HCT116 (cell line): ENCODE measurements at regions not wholly inside any gene's neighbourhood (a gene's known extent, or its start where the extent isn't known, plus 50 kb on each side); places are given as distances from the start of the nearest gene placed in this dataset.

Experiments
- ATAC-seq: fragments of 200-7000 bp; cut with Tn5 transposase; 2 replicates; pipeline ENCODE4 v1.9.1; 2020; ENCODE audit warnings: mild to moderate bottlenecking, moderate library complexity
- BruUV-seq: library from RNA; stranded (reverse); fragments of 400-500 nt; replicated peaks from 2 replicates; lab custom pipeline; 2021; lab: Mats Ljungman, UMichigan
- CTCF ChIA-PET: fragments of 300-600 bp; sonication (Branson Sonifier 250); formaldehyde crosslinking; loops from one replicate; lab custom pipeline; 2021; ENCODE audit warnings: antibody characterized with exemption; lab: Charles Lee
- POLR2A ChIA-PET: fragments of 300-600, 350-600 bp; sonication (Branson Sonifier 250); formaldehyde crosslinking; loops from one replicate; lab custom pipeline; 2021; ENCODE audit warnings: antibody characterized with exemption; lab: Charles Lee
- RAD21 ChIA-PET, 2 experiments: fragments of 300-600 bp; sonication (Branson Sonifier 250); formaldehyde crosslinking; loops; one replicate each; lab custom pipeline; 2023; ENCODE audit warnings: low total read pairs in 2 of 2; ENCODE audit not compliant: uncharacterized antibody in 2 of 2, unreplicated experiment in 2 of 2, low non-redundant PET in 1 of 2; lab: Charles Lee
- DNase-seq: peaks from one replicate; pipeline ENCODE4 v3.0.0-alpha.2; 2010; ENCODE audit warnings: low read depth, low spot score
- H2AFZ ChIP-seq: fragments of 200-600 bp; shearing (Covaris generic), sonication (generic); 2 replicates; pipeline ENCODE4 v1.6.1; 2017; ENCODE audit warnings: low read depth, mixed run types, mixed read lengths, antibody characterized with exemption, low read length; ENCODE audit not compliant: poor library complexity, severe bottlenecking
- H3K27ac ChIP-seq: 2 replicates; pipeline ENCODE4 v1.5.1; 2012; ENCODE audit warnings: low read depth, low read length
- H3K27me3 ChIP-seq: fragments of 200-600 bp; sonication (generic); 2 replicates; pipeline ENCODE4 v1.6.1; 2016; ENCODE audit warnings: mixed run types, low read length, mixed read lengths; ENCODE audit not compliant: insufficient read depth
- H3K36me3 ChIP-seq, 2 experiments: fragments of 200-500 bp in 1 of 2; fragments of 200-600 bp in 1 of 2; sonication (Bioruptor generic) in 1 of 2; sonication (generic) in 1 of 2; 2 replicates each; pipeline versions ENCODE4 v1.5.1 to v1.6.1; 2014 to 2016; ENCODE audit warnings: low read length in 2 of 2, inconsistent platforms in 1 of 2, mixed read lengths in 1 of 2, mixed run types in 1 of 2; ENCODE audit not compliant: insufficient read depth in 2 of 2, control insufficient read depth in 1 of 2
- H3K4me1 ChIP-seq, 2 experiments: fragments of 200-600 bp in 1 of 2; sonication (generic) in 1 of 2; 2 replicates each; pipeline versions ENCODE4 v1.5.1 to v1.6.1; 2012 to 2017; ENCODE audit warnings: low read length in 2 of 2, inconsistent platforms in 1 of 2, mild to moderate bottlenecking in 1 of 2, mixed read lengths in 1 of 2, mixed run types in 1 of 2, moderate library complexity in 1 of 2; ENCODE audit not compliant: insufficient read depth in 2 of 2, control insufficient read depth in 1 of 2
- H3K4me2 ChIP-seq: fragments of 200-600 bp; sonication (generic); 2 replicates; pipeline ENCODE4 v1.6.1; 2017; ENCODE audit warnings: mixed run types, low read length, mixed read lengths
- H3K4me3 ChIP-seq, 2 experiments: fragments of 200-600 bp in 1 of 2; sonication (generic) in 1 of 2; replicated peaks in 1 of 2; 2 replicates each; pipeline ENCODE4 v1.5.1; 2011 to 2016; ENCODE audit warnings: low read length in 2 of 2, control low read depth in 1 of 2, low read depth in 1 of 2, mild to moderate bottlenecking in 1 of 2, mixed read lengths in 1 of 2, mixed run types in 1 of 2
- H3K79me2 ChIP-seq: fragments of 200-600 bp; sonication (generic); 2 replicates; pipeline ENCODE4 v1.6.1; 2017; ENCODE audit warnings: mild to moderate bottlenecking, mixed run types, low read length, moderate library complexity, mixed read lengths; ENCODE audit not compliant: insufficient read depth
- H3K9ac ChIP-seq: fragments of 200-600 bp; sonication (generic); 2 replicates; pipeline ENCODE4 v1.6.1; 2016; ENCODE audit warnings: low read length, mixed read lengths
- H3K9me2 ChIP-seq: fragments of 200-600 bp; sonication (generic), shearing (Covaris generic); 2 replicates; pipeline ENCODE4 v1.6.1; 2017; ENCODE audit warnings: mixed run types, mild to moderate bottlenecking, moderate library complexity; ENCODE audit not compliant: insufficient read depth
- H3K9me3 ChIP-seq, 2 experiments: fragments of 200-500 bp in 1 of 2; fragments of 200-600 bp in 1 of 2; sonication (Bioruptor generic) in 1 of 2; sonication (generic) in 1 of 2; 2 replicates each; pipeline ENCODE4 v1.6.1; 2014 to 2017; ENCODE audit warnings: low read length in 2 of 2, mixed read lengths in 2 of 2, inconsistent platforms in 1 of 2, low read depth in 1 of 2, mild to moderate bottlenecking in 1 of 2, mixed run types in 1 of 2, moderate library complexity in 1 of 2; ENCODE audit not compliant: control insufficient read depth in 1 of 2, insufficient read depth in 1 of 2
- H4K20me1 ChIP-seq: fragments of 200-600 bp; sonication (generic), shearing (Covaris generic); 2 replicates; pipeline ENCODE4 v1.6.1; 2017; ENCODE audit warnings: mixed run types, mild to moderate bottlenecking, moderate library complexity; ENCODE audit not compliant: insufficient read depth
- CBX3 ChIP-seq: IDR thresholded peaks from 2 replicates; pipeline ENCODE4 v1.6.1; 2012; ENCODE audit warnings: low read depth
- CEBPB ChIP-seq: IDR thresholded peaks from 2 replicates; pipeline ENCODE4 v1.6.1; 2012; ENCODE audit warnings: low read depth
- CTCF ChIP-seq, 3 experiments: fragments of 200-600 bp in 1 of 3; sonication (generic) in 1 of 3; IDR thresholded peaks in 2 of 3; conservative IDR thresholded peaks in 1 of 3; 2 replicates each; pipeline ENCODE4 v1.5.1; 2012 to 2017; ENCODE audit warnings: low read depth in 2 of 3, low read length in 2 of 3, antibody characterized with exemption in 1 of 3, borderline replicate concordance in 1 of 3, control low read depth in 1 of 3, mild to moderate bottlenecking in 1 of 3, mixed read lengths in 1 of 3, mixed run types in 1 of 3, moderate library complexity in 1 of 3; ENCODE audit not compliant: insufficient read depth in 1 of 3
- ELF1 ChIP-seq: IDR thresholded peaks from 2 replicates; pipeline ENCODE4 v1.6.1; 2012; ENCODE audit warnings: low read depth, borderline replicate concordance
- EZH2 ChIP-seq: fragments of 200-600 bp; sonication (generic); IDR thresholded peaks from 2 replicates; pipeline ENCODE4 v1.6.1; 2017; ENCODE audit warnings: antibody characterized with exemption, mixed run types
- EZH2phosphoT487 ChIP-seq: fragments of 200-600 bp; IDR thresholded peaks from 2 replicates; pipeline ENCODE4 v1.6.1; 2018; ENCODE audit warnings: antibody characterized with exemption, borderline replicate concordance
- JUND ChIP-seq: IDR thresholded peaks from 2 replicates; pipeline ENCODE4 v1.6.1; 2012
- POLR2A ChIP-seq: IDR thresholded peaks from 2 replicates; pipeline ENCODE4 v1.7.0; 2011; ENCODE audit warnings: borderline replicate concordance; ENCODE audit not compliant: insufficient read depth, insufficient read length; ENCODE audit errors: extremely low read depth
- POLR2AphosphoS5 ChIP-seq: IDR thresholded peaks from 2 replicates; pipeline ENCODE4 v1.6.1; 2011; ENCODE audit warnings: mild to moderate bottlenecking, low read depth, low read length, moderate library complexity
- RAD21 ChIP-seq: IDR thresholded peaks from 2 replicates; pipeline ENCODE4 v1.6.1; 2012; ENCODE audit warnings: low read depth, mild to moderate bottlenecking
- SRF ChIP-seq: IDR thresholded peaks from 2 replicates; pipeline ENCODE4 v1.6.1; 2012; ENCODE audit warnings: low read depth
- YY1 ChIP-seq: IDR thresholded peaks from 2 replicates; pipeline ENCODE4 v1.6.1; 2011; ENCODE audit warnings: low read length, low read depth, moderate library complexity, mild to moderate bottlenecking; ENCODE audit not compliant: insufficient replicate concordance; ENCODE audit errors: extremely low read depth
- ZFX ChIP-seq: fragments of 450-650 bp; IDR thresholded peaks from 2 replicates; pipeline ENCODE4 v1.6.1; 2017
- ZNF274 ChIP-seq: fragments of 200-500 bp; sonication (Bioruptor generic); IDR thresholded peaks from 2 replicates; pipeline ENCODE4 v1.6.1; 2014; ENCODE audit warnings: mild to moderate bottlenecking, low read depth, low read length, inconsistent platforms
- intact Hi-C: fragments of 100-400 bp; cut with micrococcal nuclease; formaldehyde crosslinking; loops from 2 replicates; pipeline ENCODE4 v1.10.0; 2022
- TF ChIP-seq, protein P1 (sequence below): IDR thresholded peaks from 2 replicates; pipeline ENCODE4 v1.6.1; 2012
- TF ChIP-seq, protein P2 (sequence below): IDR thresholded peaks from 2 replicates; pipeline ENCODE4 v1.6.1; 2012

DNA sequence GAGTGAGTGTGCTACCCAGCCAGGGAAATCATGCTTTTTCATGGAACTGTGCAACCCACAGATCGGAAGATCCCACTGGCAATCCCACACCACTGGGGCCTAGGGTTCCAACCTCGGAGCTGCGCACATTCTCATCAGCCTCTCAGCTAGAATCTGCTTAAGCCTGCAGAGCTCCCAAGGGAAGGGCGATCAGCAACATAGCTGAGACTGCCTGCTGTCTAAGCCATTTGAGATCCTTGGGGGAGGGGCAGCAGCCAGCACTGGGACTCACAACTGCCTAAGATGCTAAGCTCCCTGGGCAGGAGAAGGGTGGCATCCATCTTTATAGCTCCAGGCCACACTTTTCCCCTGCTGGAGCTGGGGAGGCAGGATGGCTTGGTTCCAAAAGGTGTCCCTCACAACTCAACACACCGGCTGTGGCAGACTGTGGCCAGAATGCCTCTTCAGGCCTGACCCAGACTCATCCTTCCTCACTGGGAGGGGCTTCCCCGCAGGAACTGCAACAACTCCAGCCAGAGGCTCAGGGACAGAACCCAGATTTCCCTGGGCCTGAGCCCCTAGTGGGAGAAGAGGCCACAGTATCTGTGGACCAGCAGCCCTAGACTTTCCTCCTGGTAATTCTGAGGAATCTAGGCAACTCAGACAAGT, 1133.3 kb upstream of the PIK3C3 start:
- no peaks in the 10 kb centered on the region for H3K27me3 ChIP-seq
- no TSS peak for BruUV-seq
- no peaks in the 10 kb centered on the region for H3K9me2 ChIP-seq
- H3K9ac ChIP-seq, result no peak overlapping the region
- no peak for ATAC-seq
- RAD21 ChIA-PET, result no interaction called here
- intact Hi-C loops, result no loop called here
- no peak overlapping the region for H2AFZ ChIP-seq
- no peak overlapping the region for H3K4me2 ChIP-seq
- POLR2A ChIA-PET, result no interaction called here
- TF ChIP-seq POLR2AphosphoS5 (no peak), YY1 (no peak), POLR2A (no peak), SRF (no peak), ZFX (no peak), ELF1 (no peak), CEBPB (no peak), CTCF (IDR thresholded peaks at IDR 0.05 in 2 of 3, conservative IDR thresholded peaks at IDR 0.05 in 1 of 3; ENCODE audit: borderline replicate concordance in 1 of 3, insufficient read depth in 1 of 3, low read depth in 2 of 3, low read length in 2 of 3) (no peak), ZNF274 (no peak), EZH2phosphoT487 (no peak), JUND (no peak), CBX3 (no peak), RAD21 (no peak), EZH2 (no peak)
- TF ChIP-seq, protein P1, sequence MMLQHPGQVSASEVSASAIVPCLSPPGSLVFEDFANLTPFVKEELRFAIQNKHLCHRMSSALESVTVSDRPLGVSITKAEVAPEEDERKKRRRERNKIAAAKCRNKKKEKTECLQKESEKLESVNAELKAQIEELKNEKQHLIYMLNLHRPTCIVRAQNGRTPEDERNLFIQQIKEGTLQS, result no peak
- TF ChIP-seq, protein P2, sequence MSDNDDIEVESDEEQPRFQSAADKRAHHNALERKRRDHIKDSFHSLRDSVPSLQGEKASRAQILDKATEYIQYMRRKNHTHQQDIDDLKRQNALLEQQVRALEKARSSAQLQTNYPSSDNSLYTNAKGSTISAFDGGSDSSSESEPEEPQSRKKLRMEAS, result no peak
- peaks cover 3 to 26% of the 10 kb centered on the region in 2 experiments; a peak in 2 of 4 replicates for H3K9me3 ChIP-seq
- H4K20me1 ChIP-seq, result no peaks in the 10 kb centered on the region
- CTCF ChIA-PET, result no interaction called here
- no peak for DNase-seq
- H3K79me2 ChIP-seq, result no peaks in the 10 kb centered on the region
- H3K4me3 ChIP-seq, result no peak overlapping the region
- no peak overlapping the region for H3K27ac ChIP-seq
- H3K36me3 ChIP-seq, result no peaks in the 10 kb centered on the region
- no peaks in the 10 kb centered on the region for H3K4me1 ChIP-seq
